ENCODE measurements at regions not wholly inside any gene's neighbourhood (a gene's known extent, or its start where the extent isn't known, plus 50 kb on each side); places are given as distances from the start of the nearest gene placed in this dataset.

GRCh38 chr11:35077709-35078469, 61.1 kb upstream of the CD44 start:
- DNase-seq, result peak; percentile 94

- no peak for DNase-seq
Observed at GRCh38 chr11:35078470-35078735, 60.6 kb upstream of the CD44 start.

- DNase-seq, result peak; percentile 85
Observed at GRCh38 chr11:35079611-35080010, 59.4 kb upstream of the CD44 start.

GRCh38 chr11:35082321-35083180, 56.4 kb upstream of the CD44 start:
- peak; percentile 98 for DNase-seq

- no peak for DNase-seq
Observed at GRCh38 chr11:35083181-35083430, 55.9 kb upstream of the CD44 start.

- peak; percentile 97 for DNase-seq
Observed at GRCh38 chr11:35083431-35084238, 55.3 kb upstream of the CD44 start.

- DNase-seq, result no peak
Observed at GRCh38 chr11:35084817-35085440, 54.0 kb upstream of the CD44 start.

GRCh38 chr11:35085531-35086165, 53.3 kb upstream of the CD44 start:
- no peak for DNase-seq

GRCh38 chr11:35087648-35088047, 51.3 kb upstream of the CD44 start:
- peak; percentile 81 for DNase-seq

GRCh38 chr11:35088226-35088625, 50.7 kb upstream of the CD44 start:
- DNase-seq, result peak; percentile 53

- no peak for DNase-seq
Observed at GRCh38 chr11:35088676-35089075, 50.3 kb upstream of the CD44 start.

All from inflammatory macrophage treated with lipopolysaccharide for 4 hours (primary cell).